Hepatic stellate cell (primary cell): ENCODE measurements at regions not wholly inside any gene's neighbourhood (a gene's known extent, or its start where the extent isn't known, plus 50 kb on each side); places are given as distances from the start of the nearest gene placed in this dataset.
A peak's percentile ranks its signal among the peaks of the same experiment; 100 is the strongest.

ENCODE experiments used
- DNase-seq: peaks from one replicate; pipeline ENCODE4 v3.0.0; 2011; ENCODE audit warnings: low spot score

DNA sequence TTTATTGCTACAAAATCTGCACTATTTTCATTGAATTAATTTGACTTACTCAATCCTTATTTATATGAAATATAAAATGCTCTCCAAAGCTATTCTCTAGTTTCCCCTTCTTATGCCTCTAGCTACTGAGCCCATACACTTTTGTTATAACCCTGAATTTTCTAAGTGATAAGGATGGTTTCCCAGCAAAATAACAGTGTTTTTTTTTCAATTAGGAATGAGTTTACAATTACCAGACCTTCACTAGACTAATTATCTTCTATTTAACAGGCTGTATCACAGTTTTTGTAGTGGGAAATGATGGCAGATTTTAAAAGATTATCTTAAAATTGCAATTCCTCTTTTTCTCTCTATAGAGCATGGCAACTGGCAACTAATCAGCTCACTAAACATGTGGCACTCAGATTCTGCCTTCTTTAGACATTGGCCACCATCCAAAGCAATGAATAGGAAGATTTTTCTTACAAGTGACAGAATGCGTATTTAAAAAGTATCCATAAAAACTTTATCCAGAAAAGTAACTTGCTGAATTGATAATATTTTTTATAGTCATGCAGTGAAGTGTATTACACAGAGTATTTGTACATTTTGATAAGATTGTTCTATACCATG lies 585.7 kb upstream of the ZNF608 start:
- no peak for DNase-seq

DNA sequence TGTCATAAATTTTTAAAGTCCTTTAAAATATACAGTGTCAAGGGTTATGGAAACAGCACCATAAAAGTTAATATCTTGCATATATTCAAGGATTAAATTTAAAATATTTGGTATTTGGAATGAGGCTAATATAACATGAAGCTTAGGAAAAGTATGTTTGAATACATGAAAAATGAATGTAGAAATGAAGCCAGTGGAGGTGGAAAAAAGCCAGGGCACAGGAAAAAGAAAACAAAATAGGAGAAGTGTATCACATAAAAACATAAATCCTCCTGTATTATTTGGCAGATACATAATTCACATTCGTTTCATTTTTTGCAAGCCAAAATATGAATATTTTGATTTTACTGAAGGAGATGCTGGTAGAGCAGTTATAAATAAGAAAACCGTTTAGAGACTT lies 587.0 kb upstream of the ZNF608 start:
- no peak for DNase-seq

- DNase-seq: no peak
Measured at GRCh38 chr5:125336401-125336800, 590.0 kb upstream of the ZNF608 start.

GRCh38 chr5:125337294-125337693 lies 590.9 kb upstream of the ZNF608 start:
- no peak for DNase-seq

DNA sequence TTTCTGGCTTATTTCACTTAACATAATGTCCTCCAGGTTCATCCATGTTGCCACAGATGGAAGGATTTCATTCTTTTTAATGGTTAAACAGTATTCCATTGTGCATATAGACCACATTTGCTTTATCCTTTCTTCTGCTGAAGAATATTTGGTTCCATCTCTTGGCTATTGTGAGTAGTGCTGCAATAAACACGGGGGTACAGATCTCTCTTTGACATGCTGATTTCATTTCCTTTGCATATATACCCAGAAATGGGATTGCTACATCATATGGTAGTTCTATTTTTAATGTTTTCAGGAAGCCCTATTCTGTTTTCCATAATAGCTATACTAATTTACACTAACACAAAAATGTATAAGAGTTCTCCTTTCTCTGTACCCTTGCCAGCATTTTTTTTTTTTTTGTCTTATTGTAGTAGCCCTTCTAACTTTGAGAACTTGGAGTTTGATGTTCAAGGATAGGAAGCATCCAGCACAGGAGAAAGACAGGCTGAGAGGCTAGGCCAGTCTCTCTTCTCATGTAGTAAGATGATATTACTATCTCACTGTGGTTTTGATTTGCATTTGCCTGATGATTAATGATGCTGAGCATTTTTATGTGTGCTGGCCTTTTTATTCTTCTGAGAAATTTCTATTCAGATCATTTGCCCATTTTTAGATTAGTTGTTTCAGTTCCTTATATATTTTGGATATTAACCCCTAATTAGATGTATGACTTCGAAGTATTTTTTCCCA lies 592.2 kb upstream of the ZNF608 start:
- DNase-seq: no peak

DNA sequence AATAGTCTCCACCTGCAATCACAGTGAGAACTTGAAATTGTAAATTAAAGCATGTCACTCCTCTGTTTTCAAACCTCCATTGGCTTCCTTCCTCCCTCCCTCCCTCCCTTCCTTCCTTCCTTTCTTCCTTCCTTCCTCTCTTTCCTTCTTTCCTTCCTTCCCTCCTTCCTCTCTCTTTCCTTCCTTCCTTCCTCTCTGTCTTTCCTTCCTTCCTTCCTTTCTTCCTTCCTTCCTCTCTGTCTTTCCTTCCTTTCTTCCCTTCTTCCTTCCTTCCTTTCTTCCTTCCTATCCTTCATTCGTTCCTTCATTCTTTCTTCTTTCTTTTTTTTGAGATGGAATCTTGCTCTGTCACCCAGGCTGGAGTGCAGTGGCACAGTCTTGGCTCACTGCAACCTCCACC lies 595.0 kb upstream of the ZNF608 start:
- no peak for DNase-seq

DNA sequence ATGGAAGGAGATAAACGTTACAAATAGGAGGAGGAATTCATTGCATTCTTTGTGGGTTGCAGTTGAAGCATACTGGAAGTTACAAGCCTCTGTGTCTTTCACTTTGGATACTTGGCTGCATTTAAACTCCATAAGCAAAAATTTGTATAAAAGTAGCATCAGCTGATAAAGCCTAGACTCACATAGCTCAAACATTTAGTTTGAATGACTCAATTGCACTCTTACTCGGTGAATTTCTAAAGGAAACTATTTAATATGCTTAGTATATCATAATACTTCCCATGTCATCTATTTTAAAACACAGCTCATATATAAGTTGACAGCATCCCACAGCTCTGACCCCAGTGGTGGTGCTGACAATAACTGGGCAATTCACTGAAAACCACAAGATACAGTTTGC lies 596.6 kb upstream of the ZNF608 start:
- DNase-seq: no peak

DNA sequence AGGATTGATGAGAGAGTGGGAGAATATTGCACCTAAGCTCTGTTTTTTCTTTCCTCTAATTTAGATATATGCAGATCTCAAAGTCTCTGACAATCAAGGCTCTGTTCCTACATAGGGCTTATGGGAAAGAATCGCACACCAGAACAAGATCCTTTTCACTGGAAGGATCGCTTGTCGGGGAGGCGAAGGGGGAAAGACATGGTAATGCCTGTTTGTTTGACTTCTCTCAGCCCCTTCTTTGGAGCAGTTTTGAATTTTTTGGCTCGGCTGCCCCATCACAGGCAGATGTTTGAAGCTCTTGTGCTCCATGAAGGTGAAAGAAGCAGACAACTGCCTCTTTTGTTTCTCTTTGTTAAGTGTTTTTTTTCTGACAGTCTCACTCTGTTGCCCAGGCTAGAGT lies 599.9 kb upstream of the ZNF608 start:
- DNase-seq: no peak

GRCh38 chr5:125348221-125348692 lies 601.8 kb upstream of the ZNF608 start:
- DNase-seq: no peak

GRCh38 chr5:125348936-125349831 lies 602.7 kb upstream of the ZNF608 start:
- DNase-seq: peak; percentile 19

DNA sequence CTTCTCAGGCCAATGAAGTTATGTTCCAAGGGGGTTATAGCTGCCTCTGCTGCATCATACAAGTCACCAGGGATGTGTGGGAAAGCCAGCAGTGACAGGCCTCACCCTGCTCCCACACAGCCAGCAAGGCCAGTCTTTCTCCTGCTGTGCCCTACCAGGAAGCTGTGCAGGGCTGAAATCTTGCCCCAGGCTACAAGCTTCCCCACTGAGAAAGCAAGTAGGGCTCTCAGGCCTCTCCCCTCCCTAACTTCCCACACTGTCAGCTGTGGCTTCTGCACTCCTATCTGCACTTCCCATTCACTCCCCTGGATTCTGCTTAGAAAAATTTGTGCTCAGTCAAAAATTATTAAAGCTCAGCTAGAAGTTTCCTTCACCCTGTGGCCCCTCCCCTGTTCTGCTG lies 611.2 kb upstream of the ZNF608 start:
- no peak for DNase-seq

DNA sequence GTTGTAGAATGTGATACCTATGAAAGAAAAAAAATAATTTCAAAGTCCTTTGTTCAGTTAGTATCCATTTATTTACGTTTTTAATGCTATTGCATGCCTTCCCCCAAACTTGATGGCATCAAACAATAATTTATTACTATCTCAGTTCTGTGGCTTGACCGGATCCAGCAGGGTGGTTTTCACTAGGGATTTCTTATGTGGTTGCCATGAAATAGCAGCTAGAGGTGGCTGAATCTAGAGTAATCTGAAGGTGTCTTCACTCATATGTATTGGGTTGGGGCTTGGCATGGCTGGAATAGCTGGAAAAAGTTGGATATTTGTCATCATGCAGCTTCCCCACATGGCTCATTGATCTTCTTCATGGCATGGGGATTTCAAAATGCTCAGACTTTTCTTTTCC lies 619.3 kb upstream of the ZNF608 start:
- no peak for DNase-seq

DNA sequence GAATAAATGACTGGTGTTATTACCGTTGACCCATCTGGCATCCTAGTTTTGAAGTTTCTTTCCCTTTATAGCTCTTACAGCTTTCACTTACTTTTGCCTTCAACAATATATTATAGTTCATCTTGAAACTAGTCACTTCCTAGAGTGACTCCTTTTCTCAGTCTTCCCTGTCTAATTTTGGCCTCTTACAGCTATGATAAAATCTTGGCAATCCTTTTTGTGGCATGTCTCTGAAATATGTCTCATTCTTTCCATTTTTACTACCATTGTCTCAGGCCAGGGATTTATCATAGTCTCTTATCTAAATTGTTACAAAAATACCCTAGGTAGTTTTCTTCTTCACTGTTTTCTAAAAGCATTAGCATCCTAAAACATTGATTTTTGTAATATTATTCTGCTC lies 621.3 kb upstream of the ZNF608 start:
- no peak for DNase-seq

- peak; percentile 11 for DNase-seq
Measured at GRCh38 chr5:125370461-125371205, 624.2 kb upstream of the ZNF608 start.

- DNase-seq: peak; percentile 22
Measured at GRCh38 chr5:125372694-125373631, 626.5 kb upstream of the ZNF608 start.

- DNase-seq: no peak
Measured at GRCh38 chr5:125375143-125375542, 628.7 kb upstream of the ZNF608 start.

GRCh38 chr5:125376059-125376641 lies 629.7 kb upstream of the ZNF608 start:
- DNase-seq: no peak

GRCh38 chr5:125377141-125377540 lies 630.7 kb upstream of the ZNF608 start:
- DNase-seq: no peak

DNA sequence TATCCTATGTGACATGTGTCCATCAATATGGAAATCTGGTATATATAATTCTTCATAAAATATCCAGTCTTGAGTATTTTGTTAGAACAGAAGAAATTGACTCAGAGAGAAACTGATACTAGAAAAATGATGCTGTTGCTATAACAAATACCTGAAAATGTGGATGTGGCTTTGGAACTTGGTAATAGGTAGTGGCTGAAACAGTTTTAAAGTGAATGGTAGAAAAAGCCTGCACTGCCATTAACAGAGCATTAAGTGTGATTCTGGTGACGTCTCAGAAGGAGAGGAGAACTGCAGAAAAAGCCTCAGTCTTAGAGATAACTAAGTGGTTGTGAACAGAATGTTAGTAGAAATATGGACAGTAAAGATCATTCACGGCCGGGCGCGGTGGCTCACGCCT lies 634.9 kb upstream of the ZNF608 start:
- no peak for DNase-seq

GRCh38 chr5:125384071-125384470 lies 637.6 kb upstream of the ZNF608 start:
- DNase-seq: no peak

- DNase-seq: no peak
Measured at GRCh38 chr5:125390326-125390725, 643.9 kb upstream of the ZNF608 start.
